CD4-positive, alpha-beta T cell treated with Interleukin-4 for 4 hours (primary cell): ENCODE measurements at regions not wholly inside any gene's neighbourhood (a gene's known extent, or its start where the extent isn't known, plus 50 kb on each side); places are given as distances from the start of the nearest gene placed in this dataset.

Experiments
- DNase-seq: peaks from one replicate; pipeline ENCODE4 v3.0.0-alpha.2; 2020

- no peak for DNase-seq
Observed at GRCh38 chr5:67490543-67491321, 294.1 kb upstream of the CD180 start.

GRCh38 chr5:67488885-67489284 is 292.3 kb upstream of the CD180 start:
- no peak for DNase-seq

DNA sequence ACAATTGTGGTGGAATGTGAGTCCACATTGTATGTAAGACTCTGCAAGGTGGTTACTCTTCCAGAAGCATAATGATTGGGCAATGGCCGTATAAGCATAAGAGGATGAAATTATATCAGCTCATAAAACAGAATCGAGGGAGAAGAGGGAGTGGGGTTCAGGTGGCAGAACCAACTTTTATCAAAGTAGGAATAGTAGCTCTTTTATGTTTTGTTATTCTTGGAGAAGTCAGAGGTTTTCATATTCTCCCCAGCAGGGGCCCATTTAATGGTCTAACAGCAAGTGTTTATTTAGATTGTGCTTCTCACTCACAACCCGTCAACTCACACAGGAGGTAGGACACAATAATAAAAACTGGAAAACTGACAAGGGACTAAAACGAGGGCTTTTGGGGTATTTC is 291.3 kb upstream of the CD180 start:
- DNase-seq = no peak

- DNase-seq = no peak
Observed at GRCh38 chr5:67483453-67484030, 286.9 kb upstream of the CD180 start.

DNA sequence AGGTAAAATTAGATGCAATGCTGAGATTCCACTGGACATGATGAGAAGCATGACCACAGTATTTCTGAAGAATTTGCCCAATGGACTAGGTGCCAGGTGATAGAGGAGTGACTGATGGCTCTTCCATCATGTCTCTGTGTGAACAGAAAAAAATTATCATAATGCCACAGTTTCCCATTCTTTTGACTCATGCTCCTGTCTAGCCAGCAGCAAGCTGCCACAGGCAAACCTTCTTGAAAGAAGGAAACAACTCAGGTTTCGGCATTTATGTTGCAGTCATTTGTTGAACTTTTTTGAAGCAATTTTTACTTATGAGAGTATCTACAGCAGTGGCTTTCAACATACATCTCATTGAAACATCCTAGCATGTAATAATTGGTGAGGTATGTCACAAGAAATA is 284.8 kb upstream of the CD180 start:
- no peak for DNase-seq

- DNase-seq = no peak
Observed at GRCh38 chr5:67478337-67478736, 281.7 kb upstream of the CD180 start.

DNA sequence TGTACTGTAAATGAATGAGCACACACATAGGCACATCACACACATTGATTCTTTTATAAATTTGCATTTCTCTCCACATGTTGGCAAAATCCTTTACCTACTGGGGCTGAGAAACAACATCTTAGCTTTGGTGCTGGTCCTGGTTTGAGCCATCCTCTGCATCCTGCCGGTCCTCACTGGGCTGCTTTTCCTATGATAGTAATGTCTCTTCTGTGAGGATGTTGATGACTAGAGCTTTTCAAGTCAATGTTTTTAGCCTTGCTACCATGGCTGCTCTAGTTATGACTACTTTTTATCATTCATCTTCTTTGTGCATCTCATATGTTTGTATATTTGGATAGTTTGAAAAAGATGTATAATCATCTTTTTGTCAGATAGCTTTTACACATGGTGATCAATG is 280.4 kb upstream of the CD180 start:
- DNase-seq = no peak

DNA sequence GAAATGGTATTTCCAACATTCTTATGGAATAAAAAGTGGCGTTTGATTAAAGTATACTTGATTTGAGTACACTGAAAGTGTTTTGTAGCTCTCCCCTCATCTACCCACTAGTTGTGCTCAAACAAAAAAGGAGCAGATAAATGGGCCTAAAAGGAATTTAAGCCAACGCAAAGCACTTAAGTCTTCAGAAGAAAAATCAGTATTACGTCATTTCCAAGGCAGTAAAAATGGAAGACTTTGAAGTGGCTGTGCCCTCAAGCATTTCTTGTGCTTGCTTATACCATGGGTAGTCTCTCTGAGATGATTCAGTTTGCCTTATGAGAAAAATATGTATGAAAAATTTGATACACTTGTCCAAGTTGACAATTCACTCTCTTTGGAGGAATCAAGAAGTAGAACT is 279.9 kb upstream of the CD180 start:
- no peak for DNase-seq

DNA sequence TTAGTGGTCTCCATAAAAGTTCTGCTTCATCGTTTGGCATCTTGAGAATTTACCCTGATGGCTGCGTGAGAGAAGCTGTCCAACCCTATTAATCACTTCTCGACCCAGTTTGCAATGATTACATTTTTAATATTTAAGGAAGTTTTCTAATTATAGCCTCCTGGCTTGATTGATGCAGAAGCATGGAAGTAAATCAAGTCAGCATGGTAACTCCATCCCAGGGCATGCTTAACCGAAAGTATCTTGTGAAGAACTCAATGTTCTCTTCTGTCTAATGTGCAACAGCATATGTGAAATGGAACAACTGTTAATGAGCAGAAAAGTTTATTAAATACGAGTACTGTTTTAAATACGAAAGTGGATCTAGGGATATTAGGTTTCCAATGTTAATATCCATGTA is 278.9 kb upstream of the CD180 start:
- no peak for DNase-seq

GRCh38 chr5:67474597-67475238 is 278.1 kb upstream of the CD180 start:
- DNase-seq = no peak

GRCh38 chr5:67467110-67467509 is 270.5 kb upstream of the CD180 start:
- DNase-seq = no peak

DNA sequence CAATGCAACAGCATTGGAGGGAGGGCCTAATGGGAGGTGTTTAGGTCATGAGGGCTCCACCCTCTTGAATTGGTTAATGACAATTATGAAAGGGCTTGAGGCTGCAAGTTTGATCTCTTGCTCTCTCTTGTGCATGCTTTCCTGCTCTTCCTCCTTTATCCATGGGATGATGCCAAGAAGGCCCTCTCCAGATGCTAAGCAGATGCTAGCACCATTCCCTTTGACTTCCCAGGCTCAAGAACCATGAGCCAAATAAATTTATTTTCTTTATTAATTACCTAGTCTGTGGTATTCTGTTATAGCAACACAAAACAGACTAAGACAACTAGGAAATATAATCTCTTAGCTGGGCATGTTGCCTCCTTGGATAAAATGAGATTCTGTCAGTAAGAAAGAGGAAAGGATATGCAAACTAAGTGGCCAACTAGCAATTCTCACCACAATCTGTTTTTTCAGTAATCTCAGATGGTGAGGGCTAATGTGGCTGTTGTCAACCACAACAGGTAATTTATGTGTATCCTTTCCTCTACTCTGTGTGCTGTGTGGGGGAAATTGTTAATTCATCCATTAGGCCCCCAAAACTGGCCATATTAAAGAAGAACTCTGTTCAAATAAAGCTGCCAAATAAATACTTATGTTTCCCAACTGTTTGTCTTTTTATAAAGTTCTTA is 269.1 kb upstream of the CD180 start:
- no peak for DNase-seq

- DNase-seq = no peak
Observed at GRCh38 chr5:67462147-67462546, 265.5 kb upstream of the CD180 start.

GRCh38 chr5:67459253-67459652 is 262.7 kb upstream of the CD180 start:
- no peak for DNase-seq

DNA sequence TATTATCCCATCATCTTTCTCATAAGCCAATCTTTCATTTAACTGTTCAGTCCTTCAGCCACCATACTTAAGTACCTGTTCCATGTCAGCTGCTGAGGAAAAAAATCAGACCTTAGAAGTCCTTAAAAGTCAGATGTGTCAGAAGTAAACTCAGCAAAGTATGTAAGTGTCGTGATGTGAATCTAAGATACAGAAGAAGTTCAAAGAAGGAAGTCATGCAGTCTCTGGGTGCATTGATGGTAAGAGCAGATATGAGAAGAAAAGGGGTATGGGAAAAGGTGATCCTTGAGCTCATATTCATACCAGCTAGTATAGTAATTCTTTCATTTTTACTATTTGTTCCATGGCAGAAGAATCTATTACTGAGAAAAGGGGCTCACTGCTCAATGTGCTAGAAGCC is 259.4 kb upstream of the CD180 start:
- no peak for DNase-seq

DNA sequence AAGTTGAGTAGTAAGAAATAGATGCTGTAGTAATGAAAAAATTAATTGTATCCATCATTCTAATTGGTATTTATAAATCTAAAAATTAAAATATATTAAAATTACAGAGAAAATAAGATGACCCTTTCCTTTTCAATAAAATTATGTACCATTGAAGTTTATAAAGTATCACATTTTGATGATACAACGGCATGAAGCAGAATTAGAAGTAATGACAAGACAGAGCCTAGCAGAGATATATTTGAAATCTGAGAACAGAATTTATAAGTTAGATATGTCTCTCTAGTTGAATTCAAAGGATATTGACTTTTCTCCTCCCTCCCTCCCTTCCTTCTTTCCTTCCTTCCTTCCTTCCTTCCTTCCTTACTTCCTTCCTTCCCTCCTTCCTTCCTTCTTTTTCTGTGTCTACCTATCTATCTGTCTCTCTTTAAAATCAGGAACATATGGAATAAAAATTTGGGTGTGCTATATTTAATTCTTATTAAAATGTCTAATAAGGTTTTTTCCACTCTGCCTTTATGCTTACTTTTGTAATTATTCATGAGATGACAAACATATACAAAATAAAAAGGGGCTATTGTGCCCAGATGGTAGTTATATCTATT is 258.5 kb upstream of the CD180 start:
- no peak for DNase-seq

DNA sequence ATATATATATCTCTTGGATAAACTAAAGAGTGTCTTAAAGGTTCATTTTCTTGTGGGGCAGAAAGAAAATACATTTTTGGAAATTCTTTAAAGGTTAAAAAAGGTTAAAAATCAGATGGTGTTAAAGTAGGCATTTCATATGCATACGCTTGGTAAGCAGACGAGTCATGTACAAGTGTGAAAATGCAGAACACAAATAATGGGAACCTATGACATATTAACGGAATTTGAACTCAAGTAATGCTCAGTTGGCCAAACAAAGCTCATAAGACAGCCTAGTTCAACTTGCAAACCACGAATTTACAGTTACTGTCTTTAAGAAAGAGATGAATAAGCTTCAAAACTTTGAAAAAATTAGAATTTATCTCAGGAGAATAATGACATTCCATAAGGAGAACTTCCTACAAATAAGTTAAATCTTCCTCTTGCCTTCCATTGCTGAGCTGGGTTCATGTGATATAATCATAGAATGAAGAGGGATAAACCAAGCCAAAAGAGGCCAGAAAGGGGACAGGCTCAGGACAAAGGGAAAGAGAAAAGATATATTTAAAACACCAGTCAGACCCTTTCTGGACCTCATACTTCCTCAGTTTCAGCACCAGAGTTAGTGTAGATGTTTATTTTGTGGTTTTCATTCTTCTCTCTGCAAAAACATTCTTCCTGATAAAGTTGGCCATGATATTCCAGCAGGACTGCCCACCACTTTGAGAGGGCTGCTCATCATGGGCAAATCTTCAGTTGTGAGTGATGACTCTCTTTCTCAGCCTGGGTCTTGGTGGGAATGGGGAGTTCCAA is 256.7 kb upstream of the CD180 start:
- DNase-seq = no peak

- DNase-seq = no peak
Observed at GRCh38 chr5:67451640-67452279, 255.2 kb upstream of the CD180 start.

DNA sequence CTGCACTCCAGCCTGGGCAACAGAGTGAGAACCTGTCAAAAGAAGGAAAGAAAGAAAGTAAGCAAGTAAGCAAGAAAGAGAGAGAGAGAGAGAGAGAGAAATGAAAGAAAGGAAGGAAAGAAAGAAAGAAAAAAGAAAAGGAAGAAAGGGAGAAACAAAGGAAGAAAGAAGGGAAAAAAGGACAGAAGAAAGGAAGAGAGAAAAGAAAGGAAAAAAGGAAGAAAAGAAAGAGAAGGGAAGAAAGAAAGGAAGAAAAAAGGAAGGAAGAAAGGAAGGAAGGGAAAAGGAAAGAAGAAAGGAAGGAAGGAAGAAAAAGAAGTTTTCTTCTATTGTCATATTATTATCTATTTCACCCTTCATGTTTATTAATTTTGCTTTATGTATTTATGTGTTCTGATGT is 251.1 kb upstream of the CD180 start:
- DNase-seq = no peak

GRCh38 chr5:67437905-67438845 is 241.6 kb upstream of the CD180 start:
- no peak for DNase-seq

DNA sequence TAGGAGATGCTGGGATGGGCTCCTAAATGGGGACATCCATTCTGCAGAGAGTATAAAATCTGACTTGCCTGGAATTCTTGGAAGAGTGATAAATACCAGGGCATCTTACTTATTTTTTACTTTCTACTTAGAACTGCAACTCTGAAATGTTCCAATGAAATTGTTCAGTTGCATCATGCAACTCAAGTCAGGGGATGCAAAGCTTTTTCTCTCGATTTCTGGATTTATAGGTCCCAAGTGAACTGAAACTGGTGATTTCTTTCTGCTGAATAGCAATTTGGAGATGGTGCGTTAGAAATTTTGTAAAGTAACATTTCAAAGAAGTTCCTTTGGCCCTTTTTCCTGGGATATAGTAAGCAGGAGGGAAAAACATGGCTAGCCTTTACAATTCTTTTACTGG is 238.4 kb upstream of the CD180 start:
- DNase-seq = no peak
